Loucy (cell line): ENCODE measurements at regions not wholly inside any gene's neighbourhood (a gene's known extent, or its start where the extent isn't known, plus 50 kb on each side); places are given as distances from the start of the nearest gene placed in this dataset.
"Not testable (repeated sequence)": the region's sequence is repeated elsewhere in the genome, so short reads cannot be mapped to it uniquely, and the experiment has no call there.

ENCODE experiments used
- H2AFZ ChIP-seq: fragments of 200-600 bp; sonication (generic); 2 replicates; pipeline ENCODE4 v1.6.0; 2016; ENCODE audit warnings: antibody characterized with exemption, mild to moderate bottlenecking, low read length, moderate library complexity
- H3F3A ChIP-seq: fragments of 200-600 bp; 2 replicates; pipeline ENCODE4 v1.6.0; 2016; ENCODE audit warnings: antibody characterized with exemption, low read depth, mild to moderate bottlenecking
- H3K27me3 ChIP-seq: fragments of 200-600 bp; sonication (generic); 2 replicates; pipeline ENCODE4 v1.6.1; 2014; ENCODE audit warnings: low read length, mild to moderate bottlenecking; ENCODE audit not compliant: insufficient read depth, poor library complexity, severe bottlenecking
- H3K36me3 ChIP-seq: fragments of 200-600 bp; sonication (generic); 2 replicates; pipeline ENCODE4 v1.6.1; 2016; ENCODE audit warnings: low read length; ENCODE audit not compliant: insufficient read depth
- H3K4me1 ChIP-seq: fragments of 200-600 bp; sonication (generic); 2 replicates; pipeline ENCODE4 v1.5.1; 2014; ENCODE audit warnings: low read length, mild to moderate bottlenecking; ENCODE audit not compliant: insufficient read depth, poor library complexity, severe bottlenecking
- H3K4me2 ChIP-seq: fragments of 200-600 bp; sonication (generic); 2 replicates; pipeline ENCODE4 v1.6.0; 2014; ENCODE audit warnings: antibody characterized with exemption, low read length, low read depth, mild to moderate bottlenecking; ENCODE audit not compliant: poor library complexity, severe bottlenecking
- H3K4me3 ChIP-seq: fragments of 200-600 bp; sonication (generic); 2 replicates; pipeline ENCODE4 v1.5.1; 2014; ENCODE audit warnings: low read length, mild to moderate bottlenecking, mixed read lengths; ENCODE audit not compliant: poor library complexity, severe bottlenecking
- H3K79me2 ChIP-seq: fragments of 200-600 bp; sonication (generic); 2 replicates; pipeline ENCODE4 v1.6.1; 2014; ENCODE audit warnings: low read length; ENCODE audit not compliant: insufficient read depth
- H3K9ac ChIP-seq: fragments of 200-600 bp; sonication (generic); 2 replicates; pipeline ENCODE4 v1.6.0; 2014; ENCODE audit warnings: mild to moderate bottlenecking, low read depth, low read length, moderate library complexity; ENCODE audit not compliant: poor library complexity, severe bottlenecking
- H3K9me2 ChIP-seq: fragments of 200-600 bp; sonication (generic); replicated peaks from 2 replicates; pipeline ENCODE4 v1.6.1; 2016; ENCODE audit warnings: low read depth, low read length, mixed read lengths
- H3K9me3 ChIP-seq: fragments of 200-600 bp; sonication (generic); 2 replicates; pipeline ENCODE4 v1.6.1; 2014; ENCODE audit warnings: mild to moderate bottlenecking, antibody characterized with exemption, low read length, low read depth; ENCODE audit not compliant: insufficient read depth
- H4K20me1 ChIP-seq: fragments of 200-600 bp; sonication (generic); 2 replicates; pipeline ENCODE4 v1.6.0; 2014; ENCODE audit warnings: antibody characterized with exemption, low read length, mild to moderate bottlenecking; ENCODE audit not compliant: insufficient read depth, poor library complexity, severe bottlenecking
- EZH2phosphoT487 ChIP-seq: fragments of 200-600 bp; IDR thresholded peaks from 2 replicates; pipeline ENCODE4 v1.6.1; 2018; ENCODE audit warnings: antibody characterized with exemption, mild to moderate bottlenecking, moderate library complexity, borderline replicate concordance
- TF ChIP-seq, protein P1 (sequence below): fragments of 200-600 bp; sonication (generic); conservative IDR thresholded peaks from 2 replicates; pipeline ENCODE4 v1.5.1; 2014; ENCODE audit warnings: mild to moderate bottlenecking, antibody characterized with exemption, low read length

DNA sequence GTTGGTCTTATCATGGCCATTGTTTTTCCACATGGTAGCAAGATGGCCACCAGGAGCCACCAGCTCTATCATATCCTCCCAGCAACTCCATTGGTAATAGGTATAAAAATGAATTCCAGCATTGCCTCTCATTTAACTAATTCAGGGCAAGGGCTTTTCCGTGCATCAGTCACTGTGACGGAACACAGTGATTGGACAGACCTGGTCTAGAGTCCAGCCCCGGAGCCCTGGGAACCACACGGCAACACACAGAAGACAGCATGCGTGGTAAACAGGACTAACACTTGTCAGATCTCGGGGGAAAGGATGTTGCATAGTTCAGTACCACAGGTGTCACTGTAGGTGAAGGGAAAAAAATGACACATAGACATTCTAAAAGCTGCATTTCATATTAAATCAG is 638.0 kb upstream of the RBFOX1 start:
- Histone ChIP-seq H3K9ac (no peak overlapping the region), H3K9me2 (no peaks in the 10 kb centered on the region), H3K79me2 (no peaks in the 10 kb centered on the region), H3K9me3 (no peaks in the 10 kb centered on the region), H2AFZ (no peak overlapping the region), H3K27me3 (no peaks in the 10 kb centered on the region), H4K20me1 (no peaks in the 10 kb centered on the region), H3K36me3 (no peaks in the 10 kb centered on the region), H3K4me2 (no peak overlapping the region), H3K4me1 (no peaks in the 10 kb centered on the region), H3K4me3 (no peak overlapping the region), H3F3A (no peaks in the 10 kb centered on the region)
- no peak for TF ChIP-seq EZH2phosphoT487
- TF ChIP-seq, protein P1, sequence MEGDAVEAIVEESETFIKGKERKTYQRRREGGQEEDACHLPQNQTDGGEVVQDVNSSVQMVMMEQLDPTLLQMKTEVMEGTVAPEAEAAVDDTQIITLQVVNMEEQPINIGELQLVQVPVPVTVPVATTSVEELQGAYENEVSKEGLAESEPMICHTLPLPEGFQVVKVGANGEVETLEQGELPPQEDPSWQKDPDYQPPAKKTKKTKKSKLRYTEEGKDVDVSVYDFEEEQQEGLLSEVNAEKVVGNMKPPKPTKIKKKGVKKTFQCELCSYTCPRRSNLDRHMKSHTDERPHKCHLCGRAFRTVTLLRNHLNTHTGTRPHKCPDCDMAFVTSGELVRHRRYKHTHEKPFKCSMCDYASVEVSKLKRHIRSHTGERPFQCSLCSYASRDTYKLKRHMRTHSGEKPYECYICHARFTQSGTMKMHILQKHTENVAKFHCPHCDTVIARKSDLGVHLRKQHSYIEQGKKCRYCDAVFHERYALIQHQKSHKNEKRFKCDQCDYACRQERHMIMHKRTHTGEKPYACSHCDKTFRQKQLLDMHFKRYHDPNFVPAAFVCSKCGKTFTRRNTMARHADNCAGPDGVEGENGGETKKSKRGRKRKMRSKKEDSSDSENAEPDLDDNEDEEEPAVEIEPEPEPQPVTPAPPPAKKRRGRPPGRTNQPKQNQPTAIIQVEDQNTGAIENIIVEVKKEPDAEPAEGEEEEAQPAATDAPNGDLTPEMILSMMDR, result no peak

DNA sequence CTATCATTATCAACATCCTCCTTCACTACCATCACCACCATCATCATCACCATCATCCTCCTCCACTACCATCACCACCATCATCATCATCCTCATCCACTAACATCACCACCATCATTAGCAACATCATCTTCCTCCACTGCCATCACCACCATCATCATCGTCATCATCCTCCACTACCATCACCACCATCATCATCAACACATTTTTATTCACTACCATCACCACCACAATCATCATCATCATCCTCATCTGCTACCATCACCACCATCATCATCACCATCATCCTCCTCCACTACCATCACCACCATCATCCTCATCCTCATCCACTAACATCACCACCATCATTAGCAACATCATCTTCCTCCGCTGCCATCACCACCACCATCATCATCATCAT is 639.2 kb upstream of the RBFOX1 start:
- not testable (repeated sequence) for H3K4me3 ChIP-seq, H4K20me1 ChIP-seq, H3K79me2 ChIP-seq, H3K27me3 ChIP-seq, H3K9me2 ChIP-seq, H3K4me1 ChIP-seq, H3K4me2 ChIP-seq, H3K36me3 ChIP-seq, H3K9ac ChIP-seq, H3F3A ChIP-seq, H3K9me3 ChIP-seq, H2AFZ ChIP-seq

- Histone ChIP-seq H3K27me3 (no peaks in the 10 kb centered on the region), H3K9me2 (no peaks in the 10 kb centered on the region), H3F3A (no peaks in the 10 kb centered on the region), H4K20me1 (no peaks in the 10 kb centered on the region), H3K4me1 (no peaks in the 10 kb centered on the region), H2AFZ (no peak overlapping the region), H3K4me3 (no peak overlapping the region), H3K9ac (no peak overlapping the region), H3K36me3 (no peaks in the 10 kb centered on the region), H3K79me2 (no peaks in the 10 kb centered on the region), H3K9me3 (no peaks in the 10 kb centered on the region), H3K4me2 (no peak overlapping the region)
- TF ChIP-seq, protein P1, result no peak
- no peak for TF ChIP-seq EZH2phosphoT487
Observed at GRCh38 chr16:6692874-6693273, 639.8 kb upstream of the RBFOX1 start.

- H2AFZ ChIP-seq, result no peak overlapping the region
- no peak overlapping the region for H3K9ac ChIP-seq
- H3K4me1 ChIP-seq, result no peaks in the 10 kb centered on the region
- H4K20me1 ChIP-seq, result no peaks in the 10 kb centered on the region
- no peaks in the 10 kb centered on the region for H3K27me3 ChIP-seq
- no peak overlapping the region for H3K4me3 ChIP-seq
- no peaks in the 10 kb centered on the region for H3F3A ChIP-seq
- H3K9me3 ChIP-seq, result no peaks in the 10 kb centered on the region
- H3K79me2 ChIP-seq, result no peaks in the 10 kb centered on the region
- no peaks in the 10 kb centered on the region for H3K36me3 ChIP-seq
- TF ChIP-seq, protein P1, result no peak
- TF ChIP-seq EZH2phosphoT487, result no peak
- no peaks in the 10 kb centered on the region for H3K9me2 ChIP-seq
- no peak overlapping the region for H3K4me2 ChIP-seq
Observed at GRCh38 chr16:6690741-6691140, 641.9 kb upstream of the RBFOX1 start.
